ENCODE measurements at regions not wholly inside any gene's neighbourhood (a gene's known extent, or its start where the extent isn't known, plus 50 kb on each side); places are given as distances from the start of the nearest gene placed in this dataset.
"Not testable (repeated sequence)": the region's sequence is repeated elsewhere in the genome, so short reads cannot be mapped to it uniquely, and the experiment has no call there.

DNA sequence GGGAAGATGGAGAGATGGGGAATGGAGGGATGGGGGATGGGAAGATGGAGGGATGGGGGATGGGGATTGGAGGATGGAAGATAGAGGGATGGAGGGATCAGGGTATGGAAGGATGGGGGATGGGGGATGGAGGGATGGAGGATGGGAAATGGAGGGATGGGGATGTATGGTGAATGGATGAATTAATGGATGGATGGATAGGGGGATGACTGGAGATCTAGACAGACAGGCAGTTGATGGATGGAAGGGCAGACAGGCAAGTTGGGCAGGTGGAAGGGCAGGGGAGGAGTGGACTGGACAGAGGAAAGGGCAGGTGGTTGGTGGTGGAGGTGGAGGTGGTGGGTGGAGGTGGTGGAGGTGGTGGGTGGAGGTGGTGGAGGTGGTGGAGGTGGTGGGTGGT is 167.2 kb downstream of the C9orf50 start:
- DNase-seq: no peak

DNA sequence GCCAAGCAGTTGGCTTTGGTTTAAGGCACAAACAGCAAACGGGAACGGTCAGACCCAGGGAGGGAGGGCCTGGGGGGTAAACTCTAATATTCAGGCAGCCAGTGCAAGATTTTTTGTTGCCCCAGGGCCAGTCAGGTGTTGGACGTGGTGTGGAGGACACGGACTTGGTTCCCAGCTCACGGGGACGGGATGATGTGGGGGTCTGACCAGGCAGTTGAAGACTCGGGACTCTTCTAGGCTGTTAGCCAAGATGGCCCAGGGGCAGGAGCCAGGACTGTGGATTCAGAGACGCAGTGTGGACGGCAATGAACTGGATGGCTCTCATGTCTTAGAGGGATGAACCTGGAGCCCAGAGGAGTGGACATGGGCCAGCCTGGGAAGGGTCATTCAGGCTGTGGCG is 169.2 kb downstream of the C9orf50 start:
- DNase-seq: no peak

DNA sequence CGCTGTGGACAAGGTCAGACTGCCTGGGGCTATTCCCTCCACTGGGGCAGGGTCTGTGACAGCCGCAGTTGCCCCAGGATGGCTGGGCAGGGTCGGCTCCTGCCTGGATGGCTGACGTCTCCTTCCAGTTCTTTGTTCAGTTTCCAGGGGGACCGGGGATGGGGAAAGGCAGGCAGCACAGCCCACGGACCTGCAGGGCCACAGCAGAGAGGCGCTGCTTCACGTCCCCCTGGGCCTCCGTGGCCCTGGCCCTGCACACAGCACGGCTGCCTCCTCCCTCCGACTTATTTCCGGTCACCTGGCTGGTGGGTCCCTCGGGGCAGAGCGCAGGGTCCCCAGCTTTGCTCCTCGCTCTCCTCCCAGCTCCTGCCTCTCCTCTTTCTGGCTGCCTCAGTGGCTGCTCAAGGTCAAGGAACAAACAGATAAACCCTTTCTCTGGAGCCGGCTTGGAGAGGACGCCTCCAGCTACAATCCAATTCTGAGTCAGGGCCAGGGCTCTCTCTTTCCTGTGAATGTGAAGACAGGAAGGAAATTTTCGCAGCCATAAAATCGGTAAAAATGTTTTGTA is 169.7 kb downstream of the C9orf50 start:
- DNase-seq: no peak

DNA sequence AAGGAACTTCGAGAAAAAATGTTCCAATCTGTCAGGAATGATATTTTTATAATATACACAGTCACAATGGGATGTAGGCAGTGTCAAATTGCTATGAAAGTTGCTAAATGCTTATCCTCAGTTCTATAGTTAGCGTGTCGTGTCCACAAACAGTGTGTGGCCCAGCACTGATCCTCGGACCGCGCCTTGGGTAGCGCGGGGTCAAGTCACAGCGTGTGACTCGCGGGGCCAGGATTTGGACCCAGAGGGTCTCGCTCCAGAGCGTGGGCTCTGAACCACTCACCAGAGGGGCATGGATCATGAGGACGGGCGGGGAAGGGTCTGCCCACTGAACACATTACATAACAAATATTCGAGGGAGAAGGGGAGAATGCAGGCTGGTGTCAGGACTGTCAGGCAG is 171.8 kb downstream of the C9orf50 start:
- no peak for DNase-seq

DNA sequence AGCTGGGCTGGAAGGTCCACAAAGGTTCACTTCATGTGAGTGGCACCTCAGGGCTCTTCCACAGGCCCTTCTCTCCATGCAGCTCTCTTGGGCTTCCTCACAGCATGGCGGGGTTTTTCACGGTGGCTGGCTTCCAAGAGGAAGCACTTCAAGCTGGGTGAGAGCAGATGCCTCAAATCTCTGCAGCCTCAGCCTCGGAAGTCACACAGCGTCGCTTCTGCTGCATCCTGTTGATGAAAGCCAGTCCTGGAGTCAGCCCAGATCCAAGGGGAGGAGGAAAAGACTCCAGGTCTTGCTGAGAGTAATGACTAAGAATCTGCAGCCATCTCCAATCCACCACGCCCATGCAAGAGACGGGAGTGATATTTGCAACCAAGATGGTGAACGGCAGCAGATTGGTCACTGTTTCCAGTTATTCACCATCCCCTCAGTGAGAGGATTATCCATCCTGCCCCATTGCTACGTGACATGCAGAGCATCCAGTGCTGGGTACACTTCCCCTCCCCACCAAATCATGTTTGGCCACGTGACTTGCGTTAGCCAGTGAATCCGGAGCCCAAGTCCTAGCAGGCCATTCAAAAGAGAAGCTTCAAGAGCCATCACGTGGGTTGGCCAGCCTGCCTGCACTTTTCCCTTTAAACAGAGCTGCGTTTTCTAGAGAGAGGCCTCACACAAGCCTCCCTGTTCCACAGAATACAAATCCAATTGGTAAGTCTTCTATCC is 173.9 kb downstream of the C9orf50 start:
- peak; percentile 78 for DNase-seq

DNA sequence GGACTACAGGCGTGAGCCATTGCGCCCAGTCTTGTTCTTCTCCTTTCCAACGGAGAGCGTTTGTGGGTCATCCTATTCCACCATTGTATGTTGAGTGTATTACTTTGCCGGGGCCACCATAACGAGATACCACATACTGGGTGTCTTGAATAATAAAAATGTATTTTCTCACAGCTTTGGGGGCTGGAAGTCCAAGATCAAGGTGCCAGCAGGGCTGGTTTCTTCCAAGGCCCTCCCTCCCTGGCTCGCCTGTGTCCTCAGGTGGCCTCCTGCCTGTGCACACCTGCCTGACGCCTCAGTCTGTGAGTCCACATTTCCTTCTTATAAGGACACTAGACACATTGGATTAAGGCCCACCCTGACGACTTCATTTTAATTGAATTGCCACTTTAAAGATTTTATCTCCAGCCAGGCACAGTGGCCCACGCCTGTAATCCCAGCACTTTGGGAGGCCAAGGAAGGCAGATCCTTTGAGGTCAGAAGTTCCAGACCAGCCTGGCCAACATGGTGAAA is 175.1 kb downstream of the C9orf50 start:
- DNase-seq: no peak

DNA sequence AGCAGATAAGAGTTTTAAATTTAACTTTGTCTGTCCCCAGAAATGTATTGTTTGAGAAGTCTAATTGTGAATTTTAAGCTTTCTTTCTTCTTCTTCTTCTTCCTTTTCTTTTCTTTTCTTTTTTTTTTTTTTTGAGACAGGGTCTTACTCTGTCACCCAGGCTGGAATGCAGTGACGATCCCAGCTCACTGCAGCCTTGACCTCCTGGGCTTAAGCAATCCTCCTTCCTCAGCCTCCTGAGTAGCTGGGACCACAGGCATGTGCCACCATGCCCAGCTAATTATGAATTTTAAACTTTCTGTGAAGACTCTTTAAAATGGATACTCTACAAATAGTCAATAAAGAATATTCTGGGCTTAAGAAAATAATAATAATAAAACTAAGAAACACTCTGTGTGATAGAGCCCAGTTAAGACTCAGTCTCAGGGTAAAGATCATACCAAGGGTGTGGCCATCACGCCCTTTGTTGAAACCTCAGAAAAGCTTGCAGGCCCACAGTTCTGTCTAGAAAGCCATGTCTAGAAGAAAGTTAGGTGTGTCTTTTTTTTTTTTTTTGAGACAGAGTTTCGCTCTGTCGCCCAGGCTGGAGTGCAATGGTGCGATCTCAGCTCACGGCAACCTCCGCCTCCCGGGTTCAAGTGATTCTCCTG is 177.3 kb downstream of the C9orf50 start:
- not testable (repeated sequence) for DNase-seq

DNA sequence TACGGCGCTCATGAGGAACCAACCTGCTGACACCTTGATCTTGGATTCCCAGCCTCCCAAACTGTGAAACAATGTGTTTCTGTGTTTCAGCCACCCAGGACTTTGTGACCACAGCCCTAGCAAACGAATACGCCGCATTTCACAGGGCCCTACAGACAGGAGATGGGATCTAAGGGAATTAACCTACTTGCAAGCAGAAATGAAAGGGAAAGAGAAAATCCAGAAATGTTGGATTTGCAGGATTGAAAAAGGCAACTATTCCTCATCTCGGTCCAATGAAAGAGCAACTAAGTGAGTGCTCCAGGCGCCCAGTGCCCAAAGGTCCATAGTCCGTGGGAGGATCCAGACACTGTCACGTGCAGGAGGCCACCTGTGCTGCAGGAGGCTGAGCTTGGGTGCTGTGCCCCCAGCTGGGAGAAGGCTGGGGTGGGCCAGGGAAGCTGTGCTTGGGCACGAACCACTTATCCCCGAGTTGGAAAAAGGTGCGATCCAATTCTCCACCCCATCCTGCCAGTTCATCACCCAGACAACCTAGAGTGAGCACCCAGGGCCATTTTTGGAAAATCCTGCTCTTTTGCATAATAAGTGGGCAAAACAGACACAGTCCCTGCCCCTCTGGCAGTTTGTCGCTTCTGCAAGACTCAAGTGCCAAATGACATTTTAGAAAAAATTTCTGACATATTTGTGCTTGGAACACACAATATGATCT is 177.9 kb downstream of the C9orf50 start:
- DNase-seq: no peak

DNA sequence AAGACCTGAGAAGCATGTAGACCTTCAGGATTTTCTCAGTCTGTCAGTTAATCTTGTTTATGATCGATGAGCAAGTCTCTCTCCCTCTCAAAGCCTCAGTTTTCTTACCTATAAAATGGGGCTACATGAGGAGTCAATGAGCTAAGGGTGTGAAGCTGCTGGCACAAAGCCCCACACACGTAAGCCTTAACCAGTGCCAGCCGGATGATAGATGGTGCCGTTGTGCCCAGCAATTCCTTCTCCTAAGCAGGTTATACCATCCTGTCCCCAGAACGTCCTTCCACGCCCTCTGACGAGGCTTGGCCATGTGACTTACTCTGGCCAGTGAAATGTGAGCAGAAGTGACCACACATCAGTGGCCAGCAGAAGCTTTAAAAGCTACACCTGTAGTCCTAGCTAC is 179.0 kb downstream of the C9orf50 start:
- no peak for DNase-seq

DNA sequence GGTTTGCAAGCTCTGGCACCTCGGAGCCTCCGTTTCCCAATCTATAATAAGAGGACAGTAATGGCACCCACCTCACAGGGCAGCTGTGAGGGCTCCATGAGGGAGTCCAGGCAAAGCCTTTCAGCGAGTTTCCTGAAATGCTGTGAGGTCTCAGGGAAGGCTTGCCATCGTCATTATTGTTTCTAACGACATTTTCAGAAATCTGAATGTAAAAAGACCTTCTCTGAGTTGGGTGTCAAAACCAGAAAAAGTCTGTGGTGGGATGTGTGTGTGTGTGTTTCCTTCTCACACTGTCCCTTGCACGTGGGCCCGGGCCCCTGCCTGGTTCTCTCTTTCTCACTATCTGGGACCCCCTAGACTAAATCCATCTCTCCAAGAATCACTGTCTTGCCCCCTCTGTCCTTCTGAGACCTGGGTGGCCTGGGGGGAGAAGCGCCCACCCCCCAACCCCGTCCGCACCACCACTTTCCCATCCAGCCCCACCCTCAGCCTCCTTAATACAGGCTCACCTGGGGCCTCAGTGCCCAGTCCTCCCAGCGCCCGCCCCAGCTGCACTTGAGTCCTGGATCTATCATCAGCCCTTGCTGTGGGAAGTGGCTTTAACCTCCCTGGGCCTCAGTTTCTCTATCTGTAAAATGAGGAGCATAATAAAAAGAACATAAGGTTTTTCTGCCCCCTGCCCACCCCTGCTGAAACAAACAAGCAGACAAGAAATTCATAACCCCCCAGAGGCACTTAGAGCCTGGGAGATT is 180.3 kb downstream of the C9orf50 start:
- DNase-seq: no peak

DNA sequence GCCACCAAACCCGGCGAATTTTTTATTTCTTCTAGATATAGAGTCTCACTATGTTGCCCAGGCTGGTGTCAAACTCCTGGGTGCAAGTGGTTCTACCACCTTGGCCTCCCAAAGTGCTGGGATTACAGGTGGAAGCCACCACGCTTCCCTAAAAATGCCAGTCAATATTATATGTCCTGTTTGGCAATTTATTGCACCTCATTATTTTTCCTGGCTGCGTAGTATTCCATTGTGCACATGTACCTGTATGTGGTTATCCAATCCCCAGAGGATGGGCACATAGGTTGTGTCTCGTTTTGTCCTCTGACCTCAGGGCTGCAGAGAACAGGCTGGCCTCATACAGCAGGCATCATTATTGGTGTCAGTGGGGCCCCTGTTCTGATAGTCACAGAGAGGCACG is 181.7 kb downstream of the C9orf50 start:
- DNase-seq: no peak

DNA sequence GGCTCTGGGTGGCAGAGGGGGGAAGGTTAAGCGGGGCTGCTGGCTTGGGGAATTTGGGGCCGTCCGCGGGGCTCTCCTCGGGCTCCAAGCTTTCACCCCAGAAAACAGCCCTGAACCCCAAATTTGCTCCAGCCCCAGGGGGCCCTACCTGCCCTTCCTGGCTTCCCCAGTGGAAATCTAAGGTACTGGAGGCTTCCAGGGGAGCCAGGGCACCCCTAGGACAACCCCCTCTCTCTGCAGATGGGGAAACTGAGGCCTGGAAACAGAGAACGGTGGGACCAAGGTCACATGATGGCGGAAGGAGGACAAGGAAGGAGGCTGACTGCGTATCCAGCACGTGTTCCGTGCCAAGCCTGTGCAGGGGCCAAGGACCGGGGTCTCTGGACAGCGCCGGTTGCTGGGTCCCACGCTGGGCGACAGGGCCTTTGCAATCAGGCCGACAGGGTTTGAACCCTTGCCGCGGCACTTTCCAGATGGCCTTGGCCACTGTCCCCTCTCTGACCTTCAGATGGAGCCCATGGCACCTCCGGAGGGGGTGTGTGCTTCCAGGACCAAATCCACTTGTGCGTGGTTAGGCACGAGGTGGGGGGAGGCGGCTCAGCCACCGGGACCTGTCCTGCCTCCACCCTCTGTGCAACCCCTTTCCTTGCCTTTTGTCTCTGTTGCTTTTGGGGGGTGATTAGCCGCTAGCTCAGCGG is 183.1 kb downstream of the C9orf50 start:
- no peak for DNase-seq

DNA sequence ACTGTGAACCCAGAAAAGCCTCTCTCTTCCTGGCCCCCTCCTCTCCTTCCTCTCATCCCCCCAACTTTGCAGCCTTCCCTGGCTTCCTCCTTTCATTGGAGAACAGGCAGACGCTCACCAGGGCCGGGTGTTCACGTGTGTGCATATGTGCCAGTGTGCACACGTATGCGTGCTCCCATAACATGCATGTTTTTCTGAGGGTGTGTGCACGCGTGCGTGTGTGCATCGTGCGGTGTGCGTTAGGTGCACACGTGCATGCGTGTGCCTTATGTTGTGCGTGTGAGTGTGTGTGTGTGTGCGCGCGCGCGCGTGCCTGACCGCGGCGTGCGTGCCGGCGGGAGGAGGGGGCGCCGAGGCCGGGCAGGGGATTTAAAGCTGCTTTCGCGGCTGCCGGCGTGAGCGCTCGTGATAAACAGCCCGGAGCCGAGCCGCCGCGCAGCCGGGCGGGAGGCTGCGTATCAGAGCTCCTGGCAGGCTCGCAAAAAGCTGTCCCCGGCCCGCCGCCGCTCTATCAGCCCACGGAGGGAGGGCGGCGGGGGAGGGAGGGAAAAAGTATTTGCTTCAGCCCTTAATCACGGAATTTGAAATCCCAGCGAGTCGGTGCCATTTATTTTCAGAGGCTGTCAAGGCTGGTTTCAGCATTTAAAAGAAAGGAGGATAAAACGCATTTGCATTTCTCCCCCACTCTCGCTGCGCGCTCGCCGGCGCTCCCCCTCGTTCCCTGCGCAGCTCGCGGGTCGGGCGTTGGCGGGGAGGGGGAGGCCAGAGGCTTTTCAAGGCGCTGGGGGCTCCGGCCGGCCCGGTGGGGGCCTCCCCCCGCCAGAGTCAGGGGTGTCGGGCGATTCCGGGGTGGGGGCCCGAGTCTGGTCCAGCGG is 183.9 kb downstream of the C9orf50 start:
- DNase-seq: no peak

DNA sequence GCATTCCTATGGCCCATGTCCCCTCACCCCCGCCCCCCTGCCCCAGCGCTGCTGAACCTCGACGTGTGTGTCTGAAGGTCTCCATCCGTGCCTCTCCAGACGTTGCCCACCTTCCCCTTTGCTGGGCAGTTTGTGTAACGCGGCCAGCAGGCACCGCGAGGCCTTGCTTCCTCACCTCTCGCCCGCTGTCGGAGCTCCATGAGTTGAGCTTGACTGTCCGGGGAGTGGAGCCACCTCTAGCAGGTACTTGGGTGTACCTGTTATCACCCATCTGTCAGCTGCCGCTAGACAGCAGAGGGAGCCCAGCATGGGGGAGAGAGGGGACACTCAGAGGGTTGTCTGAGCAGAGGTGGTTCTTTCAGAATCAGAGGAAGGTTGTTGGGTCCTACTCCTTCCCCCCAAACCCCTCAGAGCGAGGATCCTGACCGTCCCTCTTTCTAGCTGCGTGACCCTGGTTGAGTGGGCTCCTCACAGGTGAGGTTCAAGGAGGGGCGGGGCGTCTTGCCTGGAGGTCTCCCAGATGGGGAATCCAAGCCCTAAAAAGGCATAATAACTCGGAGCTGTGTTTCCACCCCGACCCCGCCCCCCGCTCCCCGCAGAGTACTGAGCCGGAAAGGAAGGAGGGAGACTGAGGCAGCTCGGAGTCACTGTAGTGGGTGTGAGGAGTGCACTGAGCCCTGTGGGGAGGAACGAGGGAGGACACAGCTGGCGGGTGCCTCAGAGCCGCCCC is 184.7 kb downstream of the C9orf50 start:
- no peak for DNase-seq

DNA sequence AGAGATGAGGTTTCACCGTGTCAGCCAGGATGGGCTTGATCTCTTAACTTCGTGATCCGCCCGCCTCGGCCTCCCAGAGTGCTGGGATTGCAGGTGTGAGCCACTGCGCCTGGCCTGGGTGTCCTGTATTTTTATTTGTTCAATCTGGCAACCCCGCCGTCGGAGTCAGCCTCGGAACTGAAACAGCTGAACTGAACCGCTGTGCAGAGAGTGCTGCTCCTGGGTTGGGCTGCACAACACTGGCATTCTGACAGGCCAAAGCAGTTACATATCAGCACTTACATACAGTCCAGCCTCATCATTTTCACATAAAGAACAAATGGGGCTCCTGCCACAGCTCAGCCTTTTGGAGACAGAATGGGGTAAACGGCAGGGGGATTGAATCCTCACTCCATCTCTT is 185.6 kb downstream of the C9orf50 start:
- DNase-seq: no peak

DNA sequence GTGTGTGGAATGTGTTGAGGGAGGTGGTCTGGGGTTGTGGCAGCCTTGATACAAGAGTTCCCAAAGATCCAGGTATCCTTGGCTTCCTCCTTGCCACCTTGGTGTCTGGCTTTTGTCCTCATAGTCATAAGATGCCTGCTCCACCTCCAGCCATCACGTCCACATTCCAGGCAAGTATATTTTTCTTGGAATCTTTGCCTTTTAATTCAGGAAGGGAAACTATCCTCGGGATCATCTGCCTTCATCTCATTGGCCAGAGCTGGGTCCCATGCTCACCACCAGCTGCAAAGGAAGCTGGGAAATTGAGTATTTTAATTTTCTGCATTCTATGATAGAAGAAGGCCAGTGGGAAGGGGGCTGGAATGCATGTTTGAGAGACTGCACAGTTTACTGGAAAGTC is 186.7 kb downstream of the C9orf50 start:
- no peak for DNase-seq

DNA sequence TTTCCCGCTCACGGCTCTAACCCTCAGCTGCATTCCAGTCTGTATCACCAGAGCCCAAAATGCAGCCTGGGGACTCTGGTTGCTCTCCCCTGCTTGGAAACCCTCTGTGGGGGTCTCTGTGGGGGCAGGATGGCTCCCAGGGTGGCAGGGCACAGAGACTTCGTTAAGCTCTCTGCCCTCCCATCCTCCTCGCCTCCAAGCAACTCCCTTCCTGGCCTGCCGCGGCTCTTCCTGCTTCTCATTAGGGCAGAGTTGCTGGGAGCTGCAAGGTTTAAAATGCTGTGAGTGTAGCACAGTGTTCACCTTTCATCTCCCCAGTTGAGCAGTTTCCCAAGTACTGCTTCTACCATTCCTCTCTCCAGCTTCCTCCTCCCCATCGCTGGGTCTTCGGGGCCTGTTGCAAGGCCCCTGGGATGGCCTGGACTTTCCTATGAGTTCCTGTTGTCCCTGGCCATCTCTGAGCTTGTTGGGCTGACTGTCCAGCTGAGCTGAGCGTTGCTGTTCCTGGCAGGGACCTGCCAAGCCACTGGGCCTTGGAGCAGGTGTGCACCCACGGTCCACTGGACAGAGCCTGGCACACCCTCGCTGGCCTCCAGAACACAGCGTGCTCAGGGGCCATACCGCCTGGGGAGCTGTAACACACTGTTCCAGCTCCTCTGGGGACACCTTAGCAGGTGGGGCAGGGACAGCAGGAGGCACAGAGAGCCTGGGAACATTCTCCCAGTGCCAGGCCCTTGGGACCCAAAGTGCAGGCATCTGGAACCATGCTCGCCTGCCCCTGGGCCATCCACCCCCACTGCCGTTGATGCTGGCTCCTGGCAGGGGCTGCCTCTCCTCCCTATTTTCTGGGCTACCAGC is 188.4 kb downstream of the C9orf50 start:
- no peak for DNase-seq

DNA sequence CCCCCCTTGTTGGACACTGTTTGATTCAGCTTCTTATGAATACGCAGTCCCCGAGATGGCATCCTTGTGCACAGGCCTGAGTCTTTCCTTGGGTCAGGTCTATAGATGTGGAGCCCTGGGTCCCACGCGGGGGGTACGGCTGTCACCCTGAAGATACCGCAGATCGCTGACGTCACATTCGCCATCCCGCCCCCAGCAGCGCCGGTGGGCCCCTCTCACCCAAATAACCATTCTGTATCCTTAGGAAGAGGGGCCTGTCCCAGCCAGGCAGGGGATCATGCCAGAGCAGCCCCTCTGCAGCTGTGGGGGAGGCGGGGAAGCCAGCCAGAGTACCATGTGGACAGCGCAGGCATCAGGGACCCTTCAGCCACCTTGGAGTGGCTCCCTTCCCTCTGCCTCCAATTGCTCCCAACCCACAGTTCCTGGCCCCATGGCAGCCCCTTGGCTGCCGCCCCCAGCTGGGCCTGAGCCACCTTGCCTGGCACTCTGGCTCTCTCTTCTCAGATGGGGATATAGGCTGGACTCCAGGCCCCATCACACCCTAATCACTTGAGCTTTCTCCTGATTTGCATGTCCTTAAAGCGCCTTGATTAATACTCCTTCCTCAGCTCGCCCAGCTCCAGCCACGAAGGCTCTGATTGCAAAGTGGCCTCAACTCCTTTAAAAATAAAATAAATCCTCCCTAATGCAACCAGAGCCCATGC is 189.8 kb downstream of the C9orf50 start:
- DNase-seq: no peak

All from DMS153 (cell line).